GM23338 (cell line): ENCODE measurements at regions not wholly inside any gene's neighbourhood (a gene's known extent, or its start where the extent isn't known, plus 50 kb on each side); places are given as distances from the start of the nearest gene placed in this dataset.

Experiments
- CREB1 ChIP-seq: fragments of 250-450 bp; sonication (Bioruptor Pico); IDR thresholded peaks from 2 replicates; pipeline ENCODE4 v1.5.0; 2020; ENCODE audit warnings: low read depth, mild to moderate bottlenecking, moderate library complexity
- CTCF ChIP-seq, 2 experiments: fragments of 200-600 bp in 1 of 2; sonication (generic) in 1 of 2; conservative IDR thresholded peaks; 2 replicates each; pipeline versions ENCODE4 v1.5.1 to v1.6.1; 2016 to 2017; ENCODE audit warnings: antibody characterized with exemption in 2 of 2, low read depth in 2 of 2, mild to moderate bottlenecking in 2 of 2, moderate library complexity in 1 of 2
- EZH2 ChIP-seq: fragments of 200-600 bp; sonication (generic); IDR thresholded peaks from one replicate; pipeline ENCODE4 v1.8.0; 2017; ENCODE audit warnings: antibody characterized with exemption, mild to moderate bottlenecking, low read depth; ENCODE audit not compliant: unreplicated experiment
- EZH2phosphoT487 ChIP-seq: fragments of 200-600 bp; sonication (generic); IDR thresholded peaks from one replicate; pipeline ENCODE4 v1.8.1; 2018; ENCODE audit warnings: antibody characterized with exemption; ENCODE audit not compliant: unreplicated experiment
- POLR2AphosphoS5 ChIP-seq: IDR thresholded peaks from 2 replicates; pipeline ENCODE4 v1.6.1; 2016; ENCODE audit warnings: antibody characterized with exemption, low read depth
- REST ChIP-seq: IDR thresholded peaks from one replicate; pipeline ENCODE4 v1.6.1; 2018; ENCODE audit warnings: antibody characterized with exemption; ENCODE audit not compliant: unreplicated experiment
- STAT1 ChIP-seq: IDR thresholded peaks from one replicate; pipeline ENCODE4 v1.6.1; 2016; ENCODE audit warnings: antibody characterized with exemption; ENCODE audit not compliant: unreplicated experiment
- ZNF114 ChIP-seq: fragments of 250-450 bp; sonication (Bioruptor Pico); IDR thresholded peaks from 2 replicates; pipeline ENCODE4 v1.5.0; 2020; ENCODE audit warnings: mild to moderate bottlenecking, moderate library complexity

GRCh38 chr3:132154619-132155018, 119.8 kb upstream of the CPNE4 start:
- TF ChIP-seq EZH2 (no peak), CTCF (conservative IDR thresholded peaks at IDR 0.05; ENCODE audit: low read depth in 2 of 2) (no peak), EZH2phosphoT487 (no peak), POLR2AphosphoS5 (no peak), REST (no peak), CREB1 (CRISPR knock-in tag) (no peak), ZNF114 (CRISPR knock-in tag) (no peak), STAT1 (no peak)
